ENCODE measurements at regions not wholly inside any gene's neighbourhood (a gene's known extent, or its start where the extent isn't known, plus 50 kb on each side); places are given as distances from the start of the nearest gene placed in this dataset.

- no peak for DNase-seq (ENCODE audit: low read depth)
- H3K4me3 ChIP-seq (ENCODE audit: low read depth, low read length), result no peak overlapping the region
- no peak for TF ChIP-seq CTCF (conservative IDR thresholded peaks at IDR 0.05; ENCODE audit: low read depth, low read length)
Measured at GRCh38 chr1:147478521-147478920, 62.8 kb upstream of the BCL9 start.

- TF ChIP-seq CTCF (conservative IDR thresholded peaks at IDR 0.05; ENCODE audit: low read depth, low read length), result no peak
- no peak for DNase-seq (ENCODE audit: low read depth)
- no peak overlapping the region for H3K4me3 ChIP-seq (ENCODE audit: low read depth, low read length)
Measured at GRCh38 chr1:147479864-147480564, 61.3 kb upstream of the BCL9 start.

GRCh38 chr1:147480565-147480935 is 60.8 kb upstream of the BCL9 start:
- TF ChIP-seq CTCF (conservative IDR thresholded peaks at IDR 0.05; ENCODE audit: low read depth, low read length), result no peak
- H3K4me3 ChIP-seq (ENCODE audit: low read depth, low read length), result no peak overlapping the region
- no peak for DNase-seq (ENCODE audit: low read depth)

GRCh38 chr1:147486876-147487656 is 54.2 kb upstream of the BCL9 start:
- no peak for DNase-seq (ENCODE audit: low read depth)
- TF ChIP-seq CTCF (conservative IDR thresholded peaks at IDR 0.05; ENCODE audit: low read depth, low read length), result no peak
- H3K4me3 ChIP-seq (ENCODE audit: low read depth, low read length), result no peak overlapping the region

- no peak for TF ChIP-seq CTCF (conservative IDR thresholded peaks at IDR 0.05; ENCODE audit: low read depth, low read length)
- DNase-seq (ENCODE audit: low read depth), result no peak
- H3K4me3 ChIP-seq (ENCODE audit: low read depth, low read length), result no peak overlapping the region
Measured at GRCh38 chr1:147491098-147491497, 50.2 kb upstream of the BCL9 start.
